WTC11 (cell line): ENCODE measurements at regions not wholly inside any gene's neighbourhood (a gene's known extent, or its start where the extent isn't known, plus 50 kb on each side); places are given as distances from the start of the nearest gene placed in this dataset.

Source experiments
- ATAC-seq: fragments of 200-7000 bp; cut with Tn5 transposase; 2 replicates; pipeline ENCODE4 v1.10.0; 2021; ENCODE audit warnings: mild to moderate bottlenecking, moderate library complexity
- CTCF ChIA-PET: fragments of 300-600 bp; sonication (Branson Sonifier 250); formaldehyde crosslinking; loops from one replicate; lab custom pipeline; 2021; ENCODE audit warnings: antibody characterized with exemption; lab: Charles Lee
- POLR2A ChIA-PET: fragments of 350-600 bp; sonication (Branson Sonifier 250); formaldehyde crosslinking; loops from one replicate; lab custom pipeline; 2021; ENCODE audit warnings: antibody characterized with exemption; lab: Charles Lee
- DNase-seq: peaks from one replicate; pipeline ENCODE4 v3.0.0; 2021; ENCODE audit warnings: low spot score
- H3K27ac Mint-ChIP-seq: 2 replicates; pipeline ENCODE4 v1.8.0; 2021; ENCODE audit warnings: mixed read lengths
- H3K27me3 Mint-ChIP-seq: 2 replicates; pipeline ENCODE4 v1.8.0; 2021; ENCODE audit warnings: low read depth, mild to moderate bottlenecking, moderate library complexity, mixed read lengths
- H3K36me3 Mint-ChIP-seq: 2 replicates; pipeline ENCODE4 v1.8.0; 2021; ENCODE audit warnings: mixed read lengths
- H3K4me1 Mint-ChIP-seq: 2 replicates; pipeline ENCODE4 v1.8.0; 2022; ENCODE audit warnings: mixed read lengths
- H3K4me3 Mint-ChIP-seq: 2 replicates; pipeline ENCODE4 v1.8.0; 2021; ENCODE audit warnings: mild to moderate bottlenecking, moderate library complexity, mixed read lengths
- H3K9me3 Mint-ChIP-seq: 2 replicates; pipeline ENCODE4 v1.8.0; 2021; ENCODE audit warnings: mixed read lengths
- ARID4B ChIP-seq: sonication (generic); formaldehyde crosslinking; IDR thresholded peaks from 2 replicates; pipeline ENCODE4 v1.8.0; 2023; ENCODE audit warnings: missing genetic modification reagents, mild to moderate bottlenecking, borderline replicate concordance
- ATF1 ChIP-seq: sonication (generic); formaldehyde crosslinking; IDR thresholded peaks from 2 replicates; pipeline ENCODE4 v1.8.1; 2023; ENCODE audit warnings: mild to moderate bottlenecking, moderate library complexity, missing genetic modification reagents
- CDX4 ChIP-seq: fragments of 250-450 bp; sonication (Bioruptor Pico); IDR thresholded peaks from 2 replicates; pipeline ENCODE4 v1.9.0; 2021; ENCODE audit warnings: moderate library complexity, mild to moderate bottlenecking, inconsistent platforms, borderline replicate concordance
- ESRRA ChIP-seq: sonication (generic); formaldehyde crosslinking; IDR thresholded peaks from 2 replicates; pipeline ENCODE4 v1.8.1; 2022; ENCODE audit warnings: mild to moderate bottlenecking, missing genetic modification reagents, borderline replicate concordance
- FOXJ3 ChIP-seq: sonication (generic); formaldehyde crosslinking; IDR thresholded peaks from 2 replicates; pipeline ENCODE4 v1.9.0; 2021; ENCODE audit warnings: missing genetic modification reagents, mild to moderate bottlenecking, borderline replicate concordance
- FOXP1 ChIP-seq: sonication (generic); formaldehyde crosslinking; IDR thresholded peaks from 2 replicates; pipeline ENCODE4 v1.8.0; 2022; ENCODE audit warnings: missing genetic modification reagents, mild to moderate bottlenecking, moderate library complexity, borderline replicate concordance
- FOXP4 ChIP-seq: sonication (generic); formaldehyde crosslinking; IDR thresholded peaks from 2 replicates; pipeline ENCODE4 v1.8.0; 2022; ENCODE audit warnings: mild to moderate bottlenecking, missing genetic modification reagents
- GABPB1 ChIP-seq: sonication (generic); formaldehyde crosslinking; IDR thresholded peaks from 2 replicates; pipeline ENCODE4 v1.8.1; 2023; ENCODE audit warnings: mild to moderate bottlenecking, missing genetic modification reagents
- GTF2I ChIP-seq: fragments of 250-450 bp; sonication (Bioruptor Pico); conservative IDR thresholded peaks from 2 replicates; pipeline ENCODE4 v1.4.0; 2021; ENCODE audit warnings: mild to moderate bottlenecking
- HMGA2 ChIP-seq: fragments of 250-450 bp; sonication (Bioruptor Pico); IDR thresholded peaks from 2 replicates; pipeline ENCODE4 v1.4.0; 2021; ENCODE audit warnings: mild to moderate bottlenecking, moderate library complexity
- JUN ChIP-seq: sonication (generic); formaldehyde crosslinking; IDR thresholded peaks from 2 replicates; pipeline ENCODE4 v1.8.0; 2023; ENCODE audit warnings: mild to moderate bottlenecking, missing genetic modification reagents
- MYBL2 ChIP-seq: sonication (generic); formaldehyde crosslinking; IDR thresholded peaks from 2 replicates; pipeline ENCODE4 v1.8.1; 2023; ENCODE audit warnings: mild to moderate bottlenecking, moderate library complexity, missing genetic modification reagents
- NFE2L1 ChIP-seq: sonication (generic); formaldehyde crosslinking; IDR thresholded peaks from 2 replicates; pipeline ENCODE4 v1.8.1; 2023; ENCODE audit warnings: missing genetic modification reagents
- SMAD3 ChIP-seq: sonication (generic); formaldehyde crosslinking; IDR thresholded peaks from 2 replicates; pipeline ENCODE4 v1.8.0; 2022; ENCODE audit warnings: missing genetic modification reagents, mild to moderate bottlenecking, borderline replicate concordance
- SMAD4 ChIP-seq: sonication (generic); formaldehyde crosslinking; IDR thresholded peaks from 2 replicates; pipeline ENCODE4 v1.8.0; 2022; ENCODE audit warnings: mild to moderate bottlenecking, missing genetic modification reagents
- TEAD1 ChIP-seq: sonication (generic); formaldehyde crosslinking; IDR thresholded peaks from 2 replicates; pipeline ENCODE4 v1.8.0; 2022; ENCODE audit warnings: mild to moderate bottlenecking, missing genetic modification reagents
- USF2 ChIP-seq: sonication (generic); formaldehyde crosslinking; IDR thresholded peaks from 2 replicates; pipeline ENCODE4 v1.8.1; 2023; ENCODE audit warnings: mild to moderate bottlenecking, missing genetic modification reagents, moderate library complexity
- ZNF121 ChIP-seq: sonication (generic); formaldehyde crosslinking; IDR thresholded peaks from 2 replicates; pipeline ENCODE4 v1.8.0; 2023; ENCODE audit warnings: missing genetic modification reagents
- ZNF532 ChIP-seq: fragments of 250-450 bp; sonication (Bioruptor Pico); IDR thresholded peaks from 2 replicates; pipeline ENCODE4 v1.9.0; 2021; ENCODE audit warnings: mild to moderate bottlenecking, borderline replicate concordance

GRCh38 chr5:52607227-52607824 lies 180.4 kb upstream of the ITGA1 start:
- TF ChIP-seq TEAD1 (no peak), HMGA2 (no peak), ARID4B (CRISPR knock-in tag) (no peak), NFE2L1 (CRISPR knock-in tag) (no peak), GTF2I (CRISPR knock-in tag) (no peak), CDX4 (no peak), ZNF532 (CRISPR knock-in tag) (no peak), FOXP4 (no peak), USF2 (no peak), GABPB1 (CRISPR knock-in tag) (no peak), ESRRA (no peak)
- ChIA-PET POLR2A (no interaction called here), CTCF (no interaction called here)
- Mint-ChIP-seq H3K4me3 (no peak overlapping the region), H3K9me3 (peaks cover 4% of the 10 kb centered on the region), H3K27ac (no peak overlapping the region), H3K27me3 (no peaks in the 10 kb centered on the region), H3K4me1 (no peaks in the 10 kb centered on the region), H3K36me3 (no peaks in the 10 kb centered on the region)
- ATAC-seq: no peak
- DNase-seq: no peak

- no peak for TF ChIP-seq JUN (CRISPR knock-in tag)
- no peak for TF ChIP-seq SMAD4 (CRISPR knock-in tag)
- no peak for TF ChIP-seq MYBL2 (CRISPR knock-in tag)
- no peak for TF ChIP-seq FOXJ3
- no peak for TF ChIP-seq ESRRA
- TF ChIP-seq ZNF121 (CRISPR knock-in tag): no peak
- no peak for TF ChIP-seq ATF1 (CRISPR knock-in tag)
- TF ChIP-seq SMAD3: no peak
- no peak for TF ChIP-seq FOXP1 (CRISPR knock-in tag)
- TF ChIP-seq FOXP4: no peak
- ATAC-seq (no peak), DNase-seq (no peak)
- H3K27me3 Mint-ChIP-seq: no peaks in the 10 kb centered on the region
- CTCF ChIA-PET: no interaction called here
- no peaks in the 10 kb centered on the region for H3K4me1 Mint-ChIP-seq
- POLR2A ChIA-PET: no interaction called here
- no peak overlapping the region for H3K4me3 Mint-ChIP-seq
- peaks cover 17% of the 10 kb centered on the region for H3K9me3 Mint-ChIP-seq
- H3K36me3 Mint-ChIP-seq: no peaks in the 10 kb centered on the region
- no peak overlapping the region for H3K27ac Mint-ChIP-seq
Measured at GRCh38 chr5:52620315-52620714, 167.4 kb upstream of the ITGA1 start.
